ENCODE measurements at regions not wholly inside any gene's neighbourhood (a gene's known extent, or its start where the extent isn't known, plus 50 kb on each side); places are given as distances from the start of the nearest gene placed in this dataset.

DNA sequence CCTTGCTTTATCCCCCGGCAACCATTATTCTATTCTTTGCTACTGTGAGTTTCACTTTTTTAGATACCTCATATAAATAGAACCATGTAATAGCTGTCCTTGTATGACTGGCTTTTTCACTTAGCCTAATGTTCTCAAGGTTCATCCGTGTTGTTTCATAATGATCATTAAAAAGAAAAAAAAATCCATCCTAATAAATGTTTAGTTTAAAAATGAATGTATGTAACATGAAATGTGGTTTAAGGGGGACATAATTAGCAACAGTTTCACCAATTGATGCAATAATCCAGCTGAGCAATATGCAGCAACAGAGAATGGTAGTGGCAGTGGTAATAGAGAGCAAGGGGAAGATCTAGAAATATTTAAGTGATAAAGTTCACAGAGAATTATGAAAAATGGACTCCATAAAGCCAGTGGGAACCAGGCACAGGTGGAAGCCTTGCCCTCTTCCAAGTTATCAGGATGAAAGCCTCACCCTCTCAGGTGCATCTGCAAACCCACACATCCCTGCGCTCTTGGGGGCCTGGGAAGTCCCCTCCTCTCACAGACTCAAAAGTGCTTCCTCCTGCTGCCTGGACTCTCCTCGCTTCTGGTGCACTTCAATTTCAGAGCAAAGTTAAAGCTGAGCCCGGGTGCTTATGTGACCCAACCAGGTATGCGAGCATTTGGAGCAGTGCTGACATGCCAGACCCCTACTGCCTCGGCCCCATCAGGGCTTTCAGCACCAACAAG, 1403.3 kb upstream of the SLC39A10 start:
- no TSS peak for BruUV-seq (replicated peaks)
- peak; percentile 82 for ATAC-seq
- TF ChIP-seq RUNX3 (IDR thresholded peaks at IDR 0.05; ENCODE audit: low read length): peak; percentile 96
- TF ChIP-seq MEF2B (IDR thresholded peaks at IDR 0.05; ENCODE audit: partially characterized antibody, poor library complexity, severe bottlenecking): peak; percentile 66
- TF ChIP-seq CBX5 (IDR thresholded peaks at IDR 0.05; ENCODE audit: low read depth): 0 out of 2 replicates have a peak, but pooled peaks have one; percentile 19
- peak; percentile 53 for TF ChIP-seq CREM (IDR thresholded peaks at IDR 0.05; ENCODE audit: low read depth)
- peak; percentile 63 for TF ChIP-seq EED (IDR thresholded peaks at IDR 0.05; ENCODE audit: low read depth)
- TF ChIP-seq, protein P1, sequence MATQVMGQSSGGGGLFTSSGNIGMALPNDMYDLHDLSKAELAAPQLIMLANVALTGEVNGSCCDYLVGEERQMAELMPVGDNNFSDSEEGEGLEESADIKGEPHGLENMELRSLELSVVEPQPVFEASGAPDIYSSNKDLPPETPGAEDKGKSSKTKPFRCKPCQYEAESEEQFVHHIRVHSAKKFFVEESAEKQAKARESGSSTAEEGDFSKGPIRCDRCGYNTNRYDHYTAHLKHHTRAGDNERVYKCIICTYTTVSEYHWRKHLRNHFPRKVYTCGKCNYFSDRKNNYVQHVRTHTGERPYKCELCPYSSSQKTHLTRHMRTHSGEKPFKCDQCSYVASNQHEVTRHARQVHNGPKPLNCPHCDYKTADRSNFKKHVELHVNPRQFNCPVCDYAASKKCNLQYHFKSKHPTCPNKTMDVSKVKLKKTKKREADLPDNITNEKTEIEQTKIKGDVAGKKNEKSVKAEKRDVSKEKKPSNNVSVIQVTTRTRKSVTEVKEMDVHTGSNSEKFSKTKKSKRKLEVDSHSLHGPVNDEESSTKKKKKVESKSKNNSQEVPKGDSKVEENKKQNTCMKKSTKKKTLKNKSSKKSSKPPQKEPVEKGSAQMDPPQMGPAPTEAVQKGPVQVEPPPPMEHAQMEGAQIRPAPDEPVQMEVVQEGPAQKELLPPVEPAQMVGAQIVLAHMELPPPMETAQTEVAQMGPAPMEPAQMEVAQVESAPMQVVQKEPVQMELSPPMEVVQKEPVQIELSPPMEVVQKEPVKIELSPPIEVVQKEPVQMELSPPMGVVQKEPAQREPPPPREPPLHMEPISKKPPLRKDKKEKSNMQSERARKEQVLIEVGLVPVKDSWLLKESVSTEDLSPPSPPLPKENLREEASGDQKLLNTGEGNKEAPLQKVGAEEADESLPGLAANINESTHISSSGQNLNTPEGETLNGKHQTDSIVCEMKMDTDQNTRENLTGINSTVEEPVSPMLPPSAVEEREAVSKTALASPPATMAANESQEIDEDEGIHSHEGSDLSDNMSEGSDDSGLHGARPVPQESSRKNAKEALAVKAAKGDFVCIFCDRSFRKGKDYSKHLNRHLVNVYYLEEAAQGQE (IDR thresholded peaks at IDR 0.05; ENCODE audit: low read depth, low read length): no peak
- peak; percentile 90; the same call in 1 of the 2 replicates for TF ChIP-seq JUNB (IDR thresholded peaks at IDR 0.05)
- TF ChIP-seq, protein P2, sequence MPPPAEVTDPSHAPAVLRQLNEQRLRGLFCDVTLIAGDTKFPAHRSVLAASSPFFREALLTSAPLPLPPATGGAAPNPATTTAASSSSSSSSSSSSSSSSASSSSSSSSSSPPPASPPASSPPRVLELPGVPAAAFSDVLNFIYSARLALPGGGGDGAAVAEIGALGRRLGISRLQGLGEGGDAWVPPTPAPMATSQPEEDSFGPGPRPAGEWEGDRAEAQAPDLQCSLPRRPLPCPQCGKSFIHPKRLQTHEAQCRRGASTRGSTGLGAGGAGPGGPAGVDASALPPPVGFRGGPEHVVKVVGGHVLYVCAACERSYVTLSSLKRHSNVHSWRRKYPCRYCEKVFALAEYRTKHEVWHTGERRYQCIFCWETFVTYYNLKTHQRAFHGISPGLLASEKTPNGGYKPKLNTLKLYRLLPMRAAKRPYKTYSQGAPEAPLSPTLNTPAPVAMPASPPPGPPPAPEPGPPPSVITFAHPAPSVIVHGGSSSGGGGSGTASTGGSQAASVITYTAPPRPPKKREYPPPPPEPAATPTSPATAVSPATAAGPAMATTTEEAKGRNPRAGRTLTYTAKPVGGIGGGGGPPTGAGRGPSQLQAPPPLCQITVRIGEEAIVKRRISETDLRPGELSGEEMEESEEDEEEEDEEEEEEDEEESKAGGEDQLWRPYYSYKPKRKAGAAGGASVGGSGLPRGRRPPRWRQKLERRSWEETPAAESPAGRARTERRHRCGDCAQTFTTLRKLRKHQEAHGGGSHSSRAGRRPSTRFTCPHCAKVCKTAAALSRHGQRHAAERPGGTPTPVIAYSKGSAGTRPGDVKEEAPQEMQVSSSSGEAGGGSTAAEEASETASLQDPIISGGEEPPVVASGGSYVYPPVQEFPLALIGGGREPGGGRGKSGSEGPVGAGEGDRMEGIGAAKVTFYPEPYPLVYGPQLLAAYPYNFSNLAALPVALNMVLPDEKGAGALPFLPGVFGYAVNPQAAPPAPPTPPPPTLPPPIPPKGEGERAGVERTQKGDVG (CRISPR knock-in tag; IDR thresholded peaks at IDR 0.05): no peak
- peak; percentile 45; the same call in 1 of the 2 replicates for TF ChIP-seq CBFB (IDR thresholded peaks at IDR 0.05; ENCODE audit: low read depth)
- TF ChIP-seq, protein P3, sequence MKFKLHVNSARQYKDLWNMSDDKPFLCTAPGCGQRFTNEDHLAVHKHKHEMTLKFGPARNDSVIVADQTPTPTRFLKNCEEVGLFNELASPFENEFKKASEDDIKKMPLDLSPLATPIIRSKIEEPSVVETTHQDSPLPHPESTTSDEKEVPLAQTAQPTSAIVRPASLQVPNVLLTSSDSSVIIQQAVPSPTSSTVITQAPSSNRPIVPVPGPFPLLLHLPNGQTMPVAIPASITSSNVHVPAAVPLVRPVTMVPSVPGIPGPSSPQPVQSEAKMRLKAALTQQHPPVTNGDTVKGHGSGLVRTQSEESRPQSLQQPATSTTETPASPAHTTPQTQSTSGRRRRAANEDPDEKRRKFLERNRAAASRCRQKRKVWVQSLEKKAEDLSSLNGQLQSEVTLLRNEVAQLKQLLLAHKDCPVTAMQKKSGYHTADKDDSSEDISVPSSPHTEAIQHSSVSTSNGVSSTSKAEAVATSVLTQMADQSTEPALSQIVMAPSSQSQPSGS (IDR thresholded peaks at IDR 0.05; ENCODE audit: low read length): peak; percentile 53; the same call in 1 of the 2 replicates
- TF ChIP-seq FOXM1 (IDR thresholded peaks at IDR 0.05; ENCODE audit: low read depth, low read length): peak; percentile 92; the same call in 1 of the 2 replicates
- TF ChIP-seq CREB1 (IDR thresholded peaks at IDR 0.05; ENCODE audit: low read depth): peak; percentile 13; the same call in 1 of the 2 replicates
- peak; percentile 85 for TF ChIP-seq MEF2A (IDR thresholded peaks at IDR 0.05; ENCODE audit: insufficient read depth, low read depth, low read length)
- TF ChIP-seq ZBED1 (IDR thresholded peaks at IDR 0.05; ENCODE audit: borderline replicate concordance): peak; percentile 80; the same call in 1 of the 2 replicates

More for the DNA sequence above, 1403.3 kb upstream of the SLC39A10 start:
- Histone ChIP-seq H4K20me1 (ENCODE audit: control insufficient read depth, insufficient read depth) (no peaks in the 10 kb centered on the region), H3K9me3 (replicated peaks; ENCODE audit: control insufficient read depth, insufficient read depth, low read length) (no peaks in the 10 kb centered on the region), H2AFZ (ENCODE audit: control insufficient read depth, low read depth, low read length) (peak overlapping the region; percentile 13), H3K27me3 (replicated peaks in 1 of 2; ENCODE audit: control insufficient read depth in 2 of 2, insufficient read depth in 2 of 2, low read length in 1 of 2) (no peaks in the 10 kb centered on the region), H3K36me3 (ENCODE audit: control insufficient read depth in 2 of 2, insufficient read depth in 2 of 2, low read length in 1 of 2) (no peaks in the 10 kb centered on the region), H3K4me1 (ENCODE audit: control insufficient read depth, insufficient read depth, low read length) (no peaks in the 10 kb centered on the region; the same call in 1 of the 2 replicates), H3K4me2 (ENCODE audit: control insufficient read depth, insufficient read depth) (no peak overlapping the region; the same call in 1 of the 2 replicates), H3K79me2 (ENCODE audit: control insufficient read depth, insufficient read depth, low read length) (no peaks in the 10 kb centered on the region), H3K9ac (ENCODE audit: control insufficient read depth, insufficient read depth, low read length) (no peak overlapping the region), H3K4me3 (no peak overlapping the region), H3K27ac (ENCODE audit: control insufficient read depth, insufficient read depth) (no peak overlapping the region)
- WGBS (ENCODE audit: insufficient coverage, insufficient replicate concordance, low lambda C conversion rate, missing lambda C conversion rate): 25% methylated on average over 7 of the region's 7 CpGs
- in situ Hi-C loops (cut with MboI) (no loop called here), intact Hi-C loops (cut with micrococcal nuclease; ENCODE audit: unreplicated experiment) (no loop called here)
- ChIA-PET POLR2A (interaction anchor here (0.9 kb wide), 1 partner anchor 18 kb away, joined by 3 read pairs; no protein-coding TSS in a partner anchor), CTCF (interaction anchor here (0.5 kb wide), 1 partner anchor 547 kb away, joined by 3 read pairs; no protein-coding TSS in a partner anchor), RAD21 (ENCODE audit: unreplicated experiment) (interaction anchor here (5.2 kb wide), 1 partner anchor 18 kb away, joined by 16 read pairs; no protein-coding TSS in a partner anchor), SMC1A (ENCODE audit: uncharacterized antibody, unreplicated experiment) (interaction anchor here (1.1 kb wide), 1 partner anchor 11 kb away, joined by 3 read pairs; no protein-coding TSS in a partner anchor)
- FAIRE-seq (no peak), DNase-seq (ENCODE audit: low read depth, low spot score) (no peak)

Measured in GM12878 (cell line).